CD14-positive monocyte (primary cell): ENCODE measurements at regions not wholly inside any gene's neighbourhood (a gene's known extent, or its start where the extent isn't known, plus 50 kb on each side); places are given as distances from the start of the nearest gene placed in this dataset.
"Not testable (repeated sequence)": the region's sequence is repeated elsewhere in the genome, so short reads cannot be mapped to it uniquely, and the experiment has no call there.

Source experiments
- DNase-seq, 3 donors: peaks; one replicate each; pipeline ENCODE4 v3.0.0-alpha.2; 2011 to 2022
- H2AFZ ChIP-seq: 2 replicates; pipeline ENCODE4 v1.6.0; 2012; ENCODE audit warnings: mild to moderate bottlenecking, low read depth, low read length, inconsistent platforms; ENCODE audit not compliant: insufficient read depth, poor library complexity, severe bottlenecking
- H3K27ac ChIP-seq, 2 donors: 1 replicate in 1 of 2; 2 replicates in 1 of 2; pipeline ENCODE4 v1.5.1; 2012 to 2013; ENCODE audit warnings: low read length in 2 of 2, control low read depth in 1 of 2, inconsistent platforms in 1 of 2, low read depth in 1 of 2, mild to moderate bottlenecking in 1 of 2
- H3K27me3 ChIP-seq, 2 donors: one replicate each; pipeline versions ENCODE4 v1.6.0 to v1.6.1; 2011 to 2013; ENCODE audit warnings: low read length in 2 of 2; ENCODE audit not compliant: control insufficient read depth in 2 of 2, insufficient read depth in 2 of 2
- H3K36me3 ChIP-seq, 2 donors: replicated peaks in 1 of 2; 1 replicate in 1 of 2; 2 replicates in 1 of 2; pipeline versions ENCODE4 v1.5.1 to v1.6.1; 2012 to 2013; ENCODE audit warnings: low read length in 2 of 2, control low read depth in 1 of 2, inconsistent platforms in 1 of 2, mild to moderate bottlenecking in 1 of 2; ENCODE audit not compliant: insufficient read depth in 2 of 2, control insufficient read depth in 1 of 2
- H3K4me1 ChIP-seq, 2 donors: 1 replicate in 1 of 2; 2 replicates in 1 of 2; pipeline versions ENCODE4 v1.5.1 to v1.6.1; 2012 to 2013; ENCODE audit warnings: low read length in 2 of 2, control low read depth in 1 of 2, inconsistent platforms in 1 of 2, mild to moderate bottlenecking in 1 of 2, moderate library complexity in 1 of 2; ENCODE audit not compliant: insufficient read depth in 2 of 2, control insufficient read depth in 1 of 2
- H3K4me2 ChIP-seq: replicated peaks from 2 replicates; pipeline ENCODE3; 2012; ENCODE audit warnings: low read length, moderate library complexity, mild to moderate bottlenecking; ENCODE audit not compliant: poor library complexity, severe bottlenecking; ENCODE audit errors: extremely low read depth
- H3K4me3 ChIP-seq, 3 experiments: fragments of 200-600 bp in 1 of 3; sonication (generic) in 1 of 3; replicated peaks in 1 of 3; 1 replicate in 2 of 3; 2 replicates in 1 of 3; pipeline ENCODE4 v1.5.1; 2011 to 2013; ENCODE audit warnings: low read length in 3 of 3, mild to moderate bottlenecking in 3 of 3, control low read depth in 2 of 3, low read depth in 2 of 3, inconsistent platforms in 1 of 3, moderate library complexity in 1 of 3
- H3K79me2 ChIP-seq: 2 replicates; pipeline ENCODE4 v1.6.0; 2012; ENCODE audit warnings: mild to moderate bottlenecking, control low read depth, inconsistent platforms, low read length, moderate library complexity; ENCODE audit not compliant: insufficient read depth
- H3K9ac ChIP-seq: 2 replicates; pipeline ENCODE4 v1.6.0; 2017; ENCODE audit warnings: low read length, mild to moderate bottlenecking; ENCODE audit not compliant: insufficient read depth, poor library complexity, severe bottlenecking
- H3K9me3 ChIP-seq, 2 donors: replicated peaks in 1 of 2; 1 replicate in 1 of 2; 2 replicates in 1 of 2; pipeline versions ENCODE4 v1.5.1 to v1.6.1; 2012 to 2013; ENCODE audit warnings: low read length in 2 of 2, control low read depth in 1 of 2; ENCODE audit not compliant: control insufficient read depth in 1 of 2, insufficient read depth in 1 of 2
- H4K20me1 ChIP-seq: 2 replicates; pipeline ENCODE4 v1.6.0; 2012; ENCODE audit warnings: mild to moderate bottlenecking, low read length, control low read depth, moderate library complexity; ENCODE audit not compliant: insufficient read depth
- H3K27ac Mint-ChIP-seq, 7 donors: one replicate each; pipeline ENCODE4 v1.8.0; 2020; ENCODE audit warnings: mild to moderate bottlenecking in 7 of 7, mixed read lengths in 7 of 7, moderate library complexity in 6 of 7, inconsistent platforms in 2 of 7
- H3K27me3 Mint-ChIP-seq, 3 donors: one replicate each; pipeline ENCODE4 v1.8.0; 2021 to 2022; ENCODE audit warnings: low read depth in 3 of 3, mild to moderate bottlenecking in 3 of 3, mixed read lengths in 3 of 3, moderate library complexity in 3 of 3, inconsistent platforms in 1 of 3
- H3K36me3 Mint-ChIP-seq, 2 donors: one replicate each; pipeline ENCODE4 v1.8.0; 2020; ENCODE audit warnings: mixed read lengths in 2 of 2, inconsistent platforms in 1 of 2, mild to moderate bottlenecking in 1 of 2
- H3K4me1 Mint-ChIP-seq: one replicate; pipeline ENCODE4 v1.8.0; 2020; ENCODE audit warnings: mild to moderate bottlenecking, mixed read lengths
- H3K4me3 Mint-ChIP-seq, 2 donors: one replicate each; pipeline ENCODE4 v1.8.0; 2020; ENCODE audit warnings: mild to moderate bottlenecking in 2 of 2, mixed read lengths in 2 of 2, moderate library complexity in 1 of 2
- H3K9me3 Mint-ChIP-seq, 7 donors: one replicate each; pipeline ENCODE4 v1.8.0; 2020 to 2022; ENCODE audit warnings: mixed read lengths in 7 of 7, mild to moderate bottlenecking in 6 of 7, moderate library complexity in 6 of 7, inconsistent platforms in 2 of 7
- WGBS: methylation state at CpG from one replicate; pipeline ENCODE4 v1.1.5; 2013; ENCODE audit warnings: missing lambda C conversion rate; ENCODE audit not compliant: insufficient coverage; 5-methylcytosine and 5-hydroxymethylcytosine counted together
- intact Hi-C, 2 donors: fragments of 100-400 bp; cut with micrococcal nuclease; formaldehyde crosslinking; loops; one replicate each; pipeline versions ENCODE4 v1.15.0 to v1.15.1; 2023
- TF ChIP-seq, protein P1 (sequence below): fragments of 200-600 bp; IDR thresholded peaks from one replicate; pipeline ENCODE4 v1.8.0; 2022; ENCODE audit warnings: antibody characterized with exemption, mild to moderate bottlenecking

DNA sequence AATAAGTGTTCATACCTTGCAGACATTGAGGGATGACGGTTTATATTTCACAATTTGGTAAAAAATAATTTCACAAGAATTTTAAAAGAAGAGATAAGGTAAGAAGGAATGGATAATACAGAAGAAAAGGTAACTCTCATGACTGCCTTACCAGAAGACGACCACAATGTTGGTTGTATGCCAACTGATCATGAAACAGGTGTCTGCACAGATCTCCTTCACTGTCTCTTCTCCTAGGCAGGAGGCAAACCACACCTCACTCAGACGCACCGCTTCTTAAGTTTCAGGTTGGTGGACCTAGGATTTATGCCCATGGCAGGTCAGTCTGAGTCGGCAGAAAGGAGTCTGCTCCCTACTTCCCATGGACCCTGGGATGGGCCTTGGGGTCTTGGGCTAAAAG lies 177.2 kb downstream of the VSIG4 start:
- H3K27ac Mint-ChIP-seq, result no peak overlapping the region
- Histone ChIP-seq H3K79me2 (no peaks in the 10 kb centered on the region), H2AFZ (no peak overlapping the region), H3K9me3 (no peaks in the 10 kb centered on the region), H3K27me3 (peaks cover 0 to 71% of the 10 kb centered on the region in 2 donors), H3K9ac (no peak overlapping the region), H3K4me1 (no peaks in the 10 kb centered on the region), H3K36me3 (no peaks in the 10 kb centered on the region), H3K4me3 (no peak overlapping the region), H3K27ac (no peak overlapping the region), H4K20me1 (no peaks in the 10 kb centered on the region), H3K4me2 (no peak overlapping the region)
- WGBS, result no CpG with 5 or more reads among the region's 5 CpGs
- H3K27me3 Mint-ChIP-seq, result peaks cover 0 to 45% (median 3%) of the 10 kb centered on the region in 3 donors
- no peak for DNase-seq
- no peaks in the 10 kb centered on the region for H3K36me3 Mint-ChIP-seq
- peaks cover 5% of the 10 kb centered on the region for H3K4me1 Mint-ChIP-seq
- intact Hi-C loops, result no loop called here
- TF ChIP-seq, protein P1, sequence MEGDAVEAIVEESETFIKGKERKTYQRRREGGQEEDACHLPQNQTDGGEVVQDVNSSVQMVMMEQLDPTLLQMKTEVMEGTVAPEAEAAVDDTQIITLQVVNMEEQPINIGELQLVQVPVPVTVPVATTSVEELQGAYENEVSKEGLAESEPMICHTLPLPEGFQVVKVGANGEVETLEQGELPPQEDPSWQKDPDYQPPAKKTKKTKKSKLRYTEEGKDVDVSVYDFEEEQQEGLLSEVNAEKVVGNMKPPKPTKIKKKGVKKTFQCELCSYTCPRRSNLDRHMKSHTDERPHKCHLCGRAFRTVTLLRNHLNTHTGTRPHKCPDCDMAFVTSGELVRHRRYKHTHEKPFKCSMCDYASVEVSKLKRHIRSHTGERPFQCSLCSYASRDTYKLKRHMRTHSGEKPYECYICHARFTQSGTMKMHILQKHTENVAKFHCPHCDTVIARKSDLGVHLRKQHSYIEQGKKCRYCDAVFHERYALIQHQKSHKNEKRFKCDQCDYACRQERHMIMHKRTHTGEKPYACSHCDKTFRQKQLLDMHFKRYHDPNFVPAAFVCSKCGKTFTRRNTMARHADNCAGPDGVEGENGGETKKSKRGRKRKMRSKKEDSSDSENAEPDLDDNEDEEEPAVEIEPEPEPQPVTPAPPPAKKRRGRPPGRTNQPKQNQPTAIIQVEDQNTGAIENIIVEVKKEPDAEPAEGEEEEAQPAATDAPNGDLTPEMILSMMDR, result no peak
- H3K4me3 Mint-ChIP-seq, result no peak overlapping the region
- peaks cover 0 to 4% (median 0%) of the 10 kb centered on the region in 7 donors for H3K9me3 Mint-ChIP-seq

DNA sequence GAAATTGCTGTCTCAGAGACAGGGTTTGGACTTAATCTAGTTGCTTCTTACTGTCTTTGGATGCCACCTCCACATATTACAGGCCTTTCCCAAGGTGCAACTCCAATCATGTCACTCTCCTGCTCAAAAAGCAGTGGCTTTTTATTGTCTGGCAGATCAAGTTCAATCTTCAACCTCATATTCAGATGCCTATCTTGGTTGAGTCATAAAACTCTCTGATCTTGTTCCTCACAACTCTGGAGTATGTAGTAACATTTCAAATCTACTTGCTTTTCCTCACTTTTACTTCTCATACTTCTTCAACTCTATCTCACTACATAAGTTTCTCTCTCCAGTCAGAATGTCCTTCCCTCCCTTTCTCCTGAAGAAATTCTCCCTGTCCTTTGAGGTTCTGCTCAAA lies 180.6 kb downstream of the VSIG4 start:
- no peak overlapping the region for H3K4me3 Mint-ChIP-seq
- Histone ChIP-seq H4K20me1 (no peaks in the 10 kb centered on the region), H3K79me2 (no peaks in the 10 kb centered on the region), H3K36me3 (no peaks in the 10 kb centered on the region), H3K4me3 (no peak overlapping the region), H3K4me1 (no peaks in the 10 kb centered on the region), H3K9ac (no peak overlapping the region), H3K9me3 (peaks cover 0 to 6% of the 10 kb centered on the region in 2 donors), H2AFZ (no peak overlapping the region), H3K4me2 (no peak overlapping the region), H3K27me3 (peaks cover 0 to 53% of the 10 kb centered on the region in 2 donors), H3K27ac (no peak overlapping the region)
- H3K27ac Mint-ChIP-seq, result no peak overlapping the region
- H3K27me3 Mint-ChIP-seq, result peaks cover 0 to 50% (median 3%) of the 10 kb centered on the region in 3 donors
- intact Hi-C loops, result no loop called here
- peaks cover 5% of the 10 kb centered on the region for H3K4me1 Mint-ChIP-seq
- DNase-seq, result no peak
- TF ChIP-seq, protein P1, result no peak
- no peaks in the 10 kb centered on the region for H3K36me3 Mint-ChIP-seq
- H3K9me3 Mint-ChIP-seq, result peaks cover 2 to 18% (median 10%) of the 10 kb centered on the region in 7 donors

DNA sequence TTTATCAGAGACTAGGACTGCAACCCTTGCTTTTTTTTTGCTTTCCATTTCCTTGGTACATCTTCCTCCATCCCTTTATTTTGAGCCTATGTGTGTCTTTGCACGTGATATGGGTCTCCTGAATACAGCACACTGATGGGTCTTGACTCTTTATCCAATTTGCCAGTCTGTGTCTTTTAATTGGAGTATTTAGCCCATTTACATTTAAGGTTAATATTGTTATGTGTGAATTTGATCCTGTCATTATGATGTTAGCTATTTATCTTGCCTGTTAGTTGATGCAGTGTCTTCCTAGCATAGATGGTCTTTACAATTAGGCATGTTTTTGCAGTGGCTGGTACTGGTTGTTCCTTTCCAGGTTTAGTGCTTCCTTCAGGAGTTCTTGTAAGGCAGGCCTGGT lies 185.4 kb downstream of the VSIG4 start:
- DNase-seq, intact Hi-C loops, H3K4me3 Mint-ChIP-seq, H3K27ac Mint-ChIP-seq, H3K4me1 Mint-ChIP-seq, H3K9ac ChIP-seq, H3K79me2 ChIP-seq, H3K36me3 ChIP-seq, H3K4me3 ChIP-seq, H3K27ac ChIP-seq, H3K36me3 Mint-ChIP-seq, H3K4me2 ChIP-seq, H3K4me1 ChIP-seq, H2AFZ ChIP-seq, H4K20me1 ChIP-seq, H3K9me3 ChIP-seq: not testable (repeated sequence)
- peaks cover 0 to 16% of the 10 kb centered on the region in 2 donors for H3K27me3 ChIP-seq
- peaks cover 5 to 28% (median 13%) of the 10 kb centered on the region in 7 donors for H3K9me3 Mint-ChIP-seq
- no CpG with 5 or more reads among the region's 1 CpG for WGBS
- peaks cover 0 to 32% (median 2%) of the 10 kb centered on the region in 3 donors for H3K27me3 Mint-ChIP-seq
